ENCODE measurements at regions not wholly inside any gene's neighbourhood (a gene's known extent, or its start where the extent isn't known, plus 50 kb on each side); places are given as distances from the start of the nearest gene placed in this dataset.
"Not testable (repeated sequence)": the region's sequence is repeated elsewhere in the genome, so short reads cannot be mapped to it uniquely, and the experiment has no call there.

GRCh38 chr2:65749545-65749944 lies 317.1 kb upstream of the SPRED2 start:
- H3K27ac ChIP-seq (ENCODE audit: insufficient read depth, low read depth, low read length, poor library complexity, severe bottlenecking): no peak overlapping the region
- 64 to 88% methylated on average over 2 to 3 of the region's 3 CpGs for WGBS, 2 experiments
- no peaks in the 10 kb centered on the region for H3K9me3 ChIP-seq (ENCODE audit: control insufficient read depth, low read length)
- no peaks in the 10 kb centered on the region for H3K4me1 ChIP-seq (ENCODE audit: control insufficient read depth, insufficient read depth, low read length)
- H3K36me3 ChIP-seq (ENCODE audit: control insufficient read depth, insufficient read depth, low read length): no peaks in the 10 kb centered on the region
- H3K27me3 ChIP-seq (ENCODE audit: control insufficient read depth, insufficient read depth, low read length, poor library complexity, severe bottlenecking): no peaks in the 10 kb centered on the region
- H3K4me3 ChIP-seq (ENCODE audit: insufficient read depth, low read depth, low read length): no peak overlapping the region

GRCh38 chr2:65747875-65748274 lies 315.5 kb upstream of the SPRED2 start:
- H3K27me3 ChIP-seq (ENCODE audit: control insufficient read depth, insufficient read depth, low read length, poor library complexity, severe bottlenecking); H3K4me3 ChIP-seq (ENCODE audit: insufficient read depth, low read depth, low read length); H3K4me1 ChIP-seq (ENCODE audit: control insufficient read depth, insufficient read depth, low read length); H3K9me3 ChIP-seq (ENCODE audit: control insufficient read depth, low read length); H3K36me3 ChIP-seq (ENCODE audit: control insufficient read depth, insufficient read depth, low read length); H3K27ac ChIP-seq (ENCODE audit: insufficient read depth, low read depth, low read length, poor library complexity, severe bottlenecking): not testable (repeated sequence)
- 69% methylated on average over 4 of the region's 4 CpGs for WGBS, 2 experiments

- WGBS, 2 experiments: 80 to 81% methylated on average over 11 of the region's 11 CpGs
Measured at GRCh38 chr2:65746931-65747675, 314.7 kb upstream of the SPRED2 start.

GRCh38 chr2:65744477-65745200 lies 312.2 kb upstream of the SPRED2 start:
- Histone ChIP-seq H3K27me3 (ENCODE audit: control insufficient read depth, insufficient read depth, low read length, poor library complexity, severe bottlenecking) (no peaks in the 10 kb centered on the region), H3K27ac (ENCODE audit: insufficient read depth, low read depth, low read length, poor library complexity, severe bottlenecking) (no peak overlapping the region), H3K36me3 (ENCODE audit: control insufficient read depth, insufficient read depth, low read length) (no peaks in the 10 kb centered on the region), H3K4me3 (ENCODE audit: insufficient read depth, low read depth, low read length) (no peak overlapping the region), H3K4me1 (ENCODE audit: control insufficient read depth, insufficient read depth, low read length) (no peaks in the 10 kb centered on the region), H3K9me3 (ENCODE audit: control insufficient read depth, low read length) (no peaks in the 10 kb centered on the region)
- 92 to 98% methylated on average over 5 to 6 of the region's 6 CpGs for WGBS, 2 experiments

More at GRCh38 chr2:65746931-65747675, 314.7 kb upstream of the SPRED2 start:
- no peaks in the 10 kb centered on the region for H3K9me3 ChIP-seq (ENCODE audit: control insufficient read depth, low read length)
- H3K27me3 ChIP-seq (ENCODE audit: control insufficient read depth, insufficient read depth, low read length, poor library complexity, severe bottlenecking): no peaks in the 10 kb centered on the region
- no peak overlapping the region for H3K4me3 ChIP-seq (ENCODE audit: insufficient read depth, low read depth, low read length)
- no peaks in the 10 kb centered on the region for H3K36me3 ChIP-seq (ENCODE audit: control insufficient read depth, insufficient read depth, low read length)
- H3K4me1 ChIP-seq (ENCODE audit: control insufficient read depth, insufficient read depth, low read length): no peaks in the 10 kb centered on the region
- H3K27ac ChIP-seq (ENCODE audit: insufficient read depth, low read depth, low read length, poor library complexity, severe bottlenecking): no peak overlapping the region

DNA sequence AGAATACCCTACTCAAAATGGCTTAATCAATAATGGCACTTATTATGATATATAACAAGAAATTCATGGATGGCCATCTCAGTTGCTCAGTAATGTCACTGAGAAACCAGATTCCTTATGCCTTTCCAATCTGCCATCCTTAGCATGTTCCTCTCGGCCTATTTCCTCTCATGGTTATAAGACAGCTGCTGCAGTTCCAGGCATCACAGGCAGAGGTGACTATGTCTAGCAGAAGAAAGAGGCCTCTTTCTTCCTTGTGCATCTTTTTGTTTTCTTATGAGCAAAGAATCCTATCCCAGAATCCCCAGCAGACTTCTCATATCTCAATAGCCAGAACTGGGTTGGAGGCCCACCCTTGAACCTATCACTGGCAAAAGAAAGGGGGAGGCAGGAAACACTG lies 310.6 kb upstream of the SPRED2 start:
- no peaks in the 10 kb centered on the region for H3K4me1 ChIP-seq (ENCODE audit: control insufficient read depth, insufficient read depth, low read length)
- no peaks in the 10 kb centered on the region for H3K36me3 ChIP-seq (ENCODE audit: control insufficient read depth, insufficient read depth, low read length)
- no peaks in the 10 kb centered on the region for H3K27me3 ChIP-seq (ENCODE audit: control insufficient read depth, insufficient read depth, low read length, poor library complexity, severe bottlenecking)
- no peaks in the 10 kb centered on the region for H3K9me3 ChIP-seq (ENCODE audit: control insufficient read depth, low read length)
- H3K27ac ChIP-seq (ENCODE audit: insufficient read depth, low read depth, low read length, poor library complexity, severe bottlenecking): no peak overlapping the region
- no peak overlapping the region for H3K4me3 ChIP-seq (ENCODE audit: insufficient read depth, low read depth, low read length)
- 92 to 93% methylated on average over 1 of the region's 1 CpG for WGBS, 2 experiments

DNA sequence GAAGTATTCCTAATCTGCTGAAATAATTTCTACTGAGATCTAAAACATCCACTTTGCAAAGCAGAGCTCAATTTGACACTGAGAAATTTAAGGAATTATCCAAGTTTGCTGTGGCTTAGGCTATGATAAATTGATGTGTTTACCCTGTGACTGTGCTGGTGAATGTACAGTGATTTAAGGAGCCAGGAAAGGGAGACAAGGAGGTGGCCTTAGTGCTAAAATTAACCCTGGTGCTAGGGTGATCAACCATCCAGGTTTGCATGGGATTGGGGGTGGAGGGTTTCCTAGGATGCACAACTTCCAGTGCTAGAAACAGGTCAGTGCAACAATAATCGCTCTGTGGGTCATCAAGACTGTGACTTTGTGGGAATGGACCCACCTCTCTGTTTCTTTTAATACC lies 307.5 kb upstream of the SPRED2 start:
- WGBS, 2 experiments: 95 to 96% methylated on average over 1 of the region's 1 CpG
- Histone ChIP-seq H3K27me3 (ENCODE audit: control insufficient read depth, insufficient read depth, low read length, poor library complexity, severe bottlenecking) (no peaks in the 10 kb centered on the region), H3K9me3 (ENCODE audit: control insufficient read depth, low read length) (no peaks in the 10 kb centered on the region), H3K36me3 (ENCODE audit: control insufficient read depth, insufficient read depth, low read length) (no peaks in the 10 kb centered on the region), H3K4me3 (ENCODE audit: insufficient read depth, low read depth, low read length) (no peak overlapping the region), H3K27ac (ENCODE audit: insufficient read depth, low read depth, low read length, poor library complexity, severe bottlenecking) (no peak overlapping the region), H3K4me1 (ENCODE audit: control insufficient read depth, insufficient read depth, low read length) (no peaks in the 10 kb centered on the region)

DNA sequence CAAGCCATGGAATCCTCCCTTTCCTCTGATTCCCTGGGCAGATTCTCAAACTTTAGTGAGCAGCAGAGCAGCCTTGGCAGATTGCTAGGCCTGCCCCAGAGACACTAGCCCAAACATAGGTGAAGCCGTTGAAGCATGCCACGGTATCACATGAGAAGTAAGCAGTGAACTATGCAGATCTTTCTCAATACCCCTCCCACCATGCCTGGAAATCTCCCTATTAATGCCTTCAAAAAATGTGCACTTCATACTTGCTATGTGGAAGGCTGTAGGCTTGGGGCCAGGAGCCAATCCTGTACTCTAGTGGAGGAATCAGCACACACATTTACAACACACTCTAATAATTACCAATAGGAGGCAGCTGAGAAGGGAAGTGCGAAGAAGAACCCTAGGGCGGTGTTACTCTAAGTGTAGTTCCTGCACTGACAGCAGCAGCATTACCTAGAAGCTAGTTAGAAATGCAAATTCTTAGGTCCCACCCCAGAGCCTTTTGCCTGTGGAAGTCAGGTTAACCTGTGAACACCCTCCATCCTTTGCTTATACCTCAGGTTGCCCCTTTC lies 305.1 kb upstream of the SPRED2 start:
- no peaks in the 10 kb centered on the region for H3K36me3 ChIP-seq (ENCODE audit: control insufficient read depth, insufficient read depth, low read length)
- H3K27me3 ChIP-seq (ENCODE audit: control insufficient read depth, insufficient read depth, low read length, poor library complexity, severe bottlenecking): no peaks in the 10 kb centered on the region
- no peaks in the 10 kb centered on the region for H3K9me3 ChIP-seq (ENCODE audit: control insufficient read depth, low read length)
- no peaks in the 10 kb centered on the region for H3K4me1 ChIP-seq (ENCODE audit: control insufficient read depth, insufficient read depth, low read length)
- 95 to 97% methylated on average over 4 of the region's 4 CpGs for WGBS, 2 experiments
- H3K27ac ChIP-seq (ENCODE audit: insufficient read depth, low read depth, low read length, poor library complexity, severe bottlenecking): no peak overlapping the region
- H3K4me3 ChIP-seq (ENCODE audit: insufficient read depth, low read depth, low read length): no peak overlapping the region

DNA sequence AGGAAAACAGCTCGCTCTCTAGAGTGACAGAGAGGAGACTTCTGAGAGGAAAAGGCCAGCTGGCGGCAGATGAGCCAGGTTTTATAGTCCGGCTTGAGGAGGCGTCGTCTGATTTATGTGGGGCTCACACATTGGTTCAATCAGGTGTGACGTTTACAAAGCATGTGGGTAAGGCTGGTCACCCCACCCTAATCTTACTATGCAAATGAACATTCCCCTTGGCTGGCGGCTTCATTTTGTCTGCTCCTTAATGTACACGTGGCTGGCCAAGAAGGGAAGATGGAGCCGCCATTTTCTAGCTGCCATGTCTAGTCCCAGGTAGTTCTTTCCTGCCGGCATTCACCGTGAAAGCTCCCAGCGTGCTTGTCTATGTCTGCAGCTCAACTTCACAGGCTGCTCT lies 299.1 kb upstream of the SPRED2 start:
- Histone ChIP-seq H3K27ac (ENCODE audit: insufficient read depth, low read depth, low read length, poor library complexity, severe bottlenecking) (no peak overlapping the region), H3K36me3 (ENCODE audit: control insufficient read depth, insufficient read depth, low read length) (no peaks in the 10 kb centered on the region), H3K4me1 (ENCODE audit: control insufficient read depth, insufficient read depth, low read length) (no peaks in the 10 kb centered on the region), H3K4me3 (ENCODE audit: insufficient read depth, low read depth, low read length) (no peak overlapping the region), H3K27me3 (ENCODE audit: control insufficient read depth, insufficient read depth, low read length, poor library complexity, severe bottlenecking) (no peaks in the 10 kb centered on the region), H3K9me3 (ENCODE audit: control insufficient read depth, low read length) (no peaks in the 10 kb centered on the region)
- 94 to 95% methylated on average over 12 of the region's 12 CpGs for WGBS, 2 experiments

DNA sequence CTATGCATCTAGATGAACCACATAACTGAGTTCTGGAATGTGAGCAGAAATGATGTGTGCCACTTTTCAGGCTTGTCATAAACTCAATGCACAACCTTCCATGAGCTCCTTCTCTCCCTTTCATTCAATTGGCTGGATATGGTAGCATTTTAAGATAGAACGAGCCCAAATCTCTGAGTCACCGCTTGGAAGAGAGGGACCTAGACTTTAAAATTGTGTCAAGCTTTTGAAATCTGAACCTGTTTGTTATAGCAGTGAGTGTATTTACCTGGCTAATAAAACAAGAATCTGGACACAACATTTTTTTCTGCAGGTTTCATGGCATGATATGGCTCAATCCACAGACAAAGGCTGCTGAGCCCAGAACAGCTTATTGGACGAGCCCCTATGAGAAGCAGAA lies 297.8 kb upstream of the SPRED2 start:
- H3K27me3 ChIP-seq (ENCODE audit: control insufficient read depth, insufficient read depth, low read length, poor library complexity, severe bottlenecking): no peaks in the 10 kb centered on the region
- no peak overlapping the region for H3K4me3 ChIP-seq (ENCODE audit: insufficient read depth, low read depth, low read length)
- no peaks in the 10 kb centered on the region for H3K36me3 ChIP-seq (ENCODE audit: control insufficient read depth, insufficient read depth, low read length)
- WGBS, 2 experiments: 65% methylated on average over 3 of the region's 3 CpGs
- no peaks in the 10 kb centered on the region for H3K9me3 ChIP-seq (ENCODE audit: control insufficient read depth, low read length)
- H3K27ac ChIP-seq (ENCODE audit: insufficient read depth, low read depth, low read length, poor library complexity, severe bottlenecking): no peak overlapping the region
- no peaks in the 10 kb centered on the region for H3K4me1 ChIP-seq (ENCODE audit: control insufficient read depth, insufficient read depth, low read length)

- 66 to 76% methylated on average over 4 to 5 of the region's 5 CpGs for WGBS, 2 experiments
- H3K27me3 ChIP-seq (ENCODE audit: control insufficient read depth, insufficient read depth, low read length, poor library complexity, severe bottlenecking): no peaks in the 10 kb centered on the region
- H3K27ac ChIP-seq (ENCODE audit: insufficient read depth, low read depth, low read length, poor library complexity, severe bottlenecking): no peak overlapping the region
- no peaks in the 10 kb centered on the region for H3K4me1 ChIP-seq (ENCODE audit: control insufficient read depth, insufficient read depth, low read length)
- no peak overlapping the region for H3K4me3 ChIP-seq (ENCODE audit: insufficient read depth, low read depth, low read length)
- H3K9me3 ChIP-seq (ENCODE audit: control insufficient read depth, low read length): no peaks in the 10 kb centered on the region
- H3K36me3 ChIP-seq (ENCODE audit: control insufficient read depth, insufficient read depth, low read length): no peaks in the 10 kb centered on the region
Measured at GRCh38 chr2:65729246-65729645, 296.8 kb upstream of the SPRED2 start.
